ENCODE measurements at regions not wholly inside any gene's neighbourhood (a gene's known extent, or its start where the extent isn't known, plus 50 kb on each side); places are given as distances from the start of the nearest gene placed in this dataset.

- Histone ChIP-seq H3K4me1 (no peaks in the 10 kb centered on the region), H3K27me3 (no peaks in the 10 kb centered on the region), H3K36me3 (no peaks in the 10 kb centered on the region), H3K4me3 (no peak overlapping the region), H3K27ac (no peak overlapping the region), H3K9me3 (no peaks in the 10 kb centered on the region)
- intact Hi-C loops (cut with DNase I; ENCODE audit: low total_unique reads) = no loop called here
- DNase-seq = no peak
- TF ChIP-seq CTCF (IDR thresholded peaks at IDR 0.05) = no peak
Measured at GRCh38 chr5:68352166-68352565, 136.6 kb downstream of the PIK3R1 start.

- no peaks in the 10 kb centered on the region for H3K9me3 ChIP-seq
- TF ChIP-seq CTCF (IDR thresholded peaks at IDR 0.05) = no peak
- intact Hi-C loops (cut with DNase I; ENCODE audit: low total_unique reads) = no loop called here
Measured at GRCh38 chr5:68353605-68354004, 138.0 kb downstream of the PIK3R1 start.

GRCh38 chr5:68354315-68354714 lies 138.8 kb downstream of the PIK3R1 start:
- Histone ChIP-seq H3K4me3 (no peak overlapping the region), H3K27me3 (no peaks in the 10 kb centered on the region), H3K36me3 (no peaks in the 10 kb centered on the region), H3K9me3 (no peaks in the 10 kb centered on the region), H3K27ac (no peak overlapping the region), H3K4me1 (no peaks in the 10 kb centered on the region)
- intact Hi-C loops (cut with DNase I; ENCODE audit: low total_unique reads) = no loop called here
- DNase-seq = no peak
- no peak for TF ChIP-seq CTCF (IDR thresholded peaks at IDR 0.05)

More at GRCh38 chr5:68353605-68354004, 138.0 kb downstream of the PIK3R1 start:
- Histone ChIP-seq H3K4me1 (no peaks in the 10 kb centered on the region), H3K27me3 (no peaks in the 10 kb centered on the region), H3K4me3 (no peak overlapping the region), H3K36me3 (no peaks in the 10 kb centered on the region), H3K27ac (no peak overlapping the region)
- no peak for DNase-seq

- H3K27ac ChIP-seq = no peak overlapping the region
- no peaks in the 10 kb centered on the region for H3K27me3 ChIP-seq
- TF ChIP-seq CTCF (IDR thresholded peaks at IDR 0.05) = no peak
- H3K4me3 ChIP-seq = no peak overlapping the region
- DNase-seq = no peak
- intact Hi-C loops (cut with DNase I; ENCODE audit: low total_unique reads) = no loop called here
- H3K36me3 ChIP-seq = no peaks in the 10 kb centered on the region
- no peaks in the 10 kb centered on the region for H3K9me3 ChIP-seq
- H3K4me1 ChIP-seq = no peaks in the 10 kb centered on the region
Measured at GRCh38 chr5:68356216-68356615, 140.7 kb downstream of the PIK3R1 start.

GRCh38 chr5:68356623-68357022 lies 141.1 kb downstream of the PIK3R1 start:
- Histone ChIP-seq H3K36me3 (no peaks in the 10 kb centered on the region), H3K4me1 (no peaks in the 10 kb centered on the region), H3K4me3 (no peak overlapping the region), H3K9me3 (no peaks in the 10 kb centered on the region), H3K27me3 (no peaks in the 10 kb centered on the region), H3K27ac (no peak overlapping the region)
- no peak for DNase-seq
- TF ChIP-seq CTCF (IDR thresholded peaks at IDR 0.05) = no peak
- intact Hi-C loops (cut with DNase I; ENCODE audit: low total_unique reads) = no loop called here

GRCh38 chr5:68359699-68360098 lies 144.1 kb downstream of the PIK3R1 start:
- H3K4me3 ChIP-seq = no peak overlapping the region
- no peaks in the 10 kb centered on the region for H3K36me3 ChIP-seq
- DNase-seq = no peak
- intact Hi-C loops (cut with DNase I; ENCODE audit: low total_unique reads) = no loop called here
- no peak for TF ChIP-seq CTCF (IDR thresholded peaks at IDR 0.05)
- H3K4me1 ChIP-seq = no peaks in the 10 kb centered on the region
- no peaks in the 10 kb centered on the region for H3K27me3 ChIP-seq
- H3K9me3 ChIP-seq = peaks cover 0 to 7% (median 0%) of the 10 kb centered on the region in 3 donors
- no peak overlapping the region for H3K27ac ChIP-seq
